IMR-90 (cell line): ENCODE measurements at regions not wholly inside any gene's neighbourhood (a gene's known extent, or its start where the extent isn't known, plus 50 kb on each side); places are given as distances from the start of the nearest gene placed in this dataset.
A peak's percentile ranks its signal among the peaks of the same experiment; 100 is the strongest.

ENCODE experiments used
- ATAC-seq: fragments of 200-7000 bp; cut with Tn5 transposase; 2 replicates; pipeline ENCODE4 v1.9.1; 2020; ENCODE audit warnings: low read depth, mild to moderate bottlenecking, moderate library complexity
- BruUV-seq: library from RNA; stranded (reverse); fragments of 400-500 nt; replicated peaks from 2 replicates; lab custom pipeline; 2021; lab: Mats Ljungman, UMichigan
- CTCF ChIA-PET: fragments of 300-600 bp; formaldehyde crosslinking; extraction: SDS; loops from one replicate; lab custom pipeline; 2021; ENCODE audit warnings: antibody characterized with exemption; lab: Yijun Ruan, JAX
- POLR2A ChIA-PET: fragments of 300-600 bp; sonication (Branson Sonifier 250); formaldehyde crosslinking; loops from one replicate; lab custom pipeline; 2022; ENCODE audit warnings: antibody characterized with exemption; ENCODE audit not compliant: unreplicated experiment; lab: Charles Lee
- DNase-seq: peaks from one replicate; pipeline ENCODE4 v3.0.0; 2013
- H2AFZ ChIP-seq: replicated peaks from 2 replicates; pipeline ENCODE3; 2013; ENCODE audit warnings: low read length, mild to moderate bottlenecking; ENCODE audit not compliant: poor library complexity
- H2AK5ac ChIP-seq: 2 replicates; pipeline ENCODE4 v1.6.1; 2013; ENCODE audit warnings: low read depth, low read length, inconsistent platforms
- H2AK9ac ChIP-seq: replicated peaks from 2 replicates; pipeline ENCODE3; 2013; ENCODE audit warnings: mild to moderate bottlenecking, low read depth, low read length, moderate library complexity; ENCODE audit not compliant: poor library complexity
- H2BK120ac ChIP-seq: 2 replicates; pipeline ENCODE4 v1.6.1; 2013; ENCODE audit warnings: low read depth, low read length, inconsistent platforms
- H2BK15ac ChIP-seq: 3 replicates; pipeline ENCODE4 v1.6.1; 2013; ENCODE audit warnings: low read depth, low read length, inconsistent platforms
- H2BK20ac ChIP-seq: 2 replicates; pipeline ENCODE4 v1.6.1; 2013; ENCODE audit warnings: low read depth, mild to moderate bottlenecking, inconsistent platforms, low read length, moderate library complexity
- H2BK5ac ChIP-seq: 2 replicates; pipeline ENCODE4 v1.6.1; 2013; ENCODE audit warnings: mild to moderate bottlenecking, low read depth, low read length, inconsistent platforms; ENCODE audit not compliant: poor library complexity, severe bottlenecking
- H3K14ac ChIP-seq: replicated peaks from 2 replicates; pipeline ENCODE4 v1.6.1; 2013; ENCODE audit warnings: low read depth, low read length, inconsistent platforms
- H3K18ac ChIP-seq: 2 replicates; pipeline ENCODE4 v1.6.1; 2013; ENCODE audit warnings: low read depth, low read length, control low read depth
- H3K23ac ChIP-seq: 2 replicates; pipeline ENCODE4 v1.6.1; 2013; ENCODE audit warnings: low read depth, low read length, inconsistent platforms
- H3K27ac ChIP-seq: 2 replicates; pipeline ENCODE4 v1.5.1; 2013; ENCODE audit warnings: mild to moderate bottlenecking, control low read depth, low read length; ENCODE audit not compliant: insufficient read depth
- H3K27me3 ChIP-seq: 2 replicates; pipeline ENCODE4 v1.6.1; 2013; ENCODE audit warnings: low read length; ENCODE audit not compliant: control insufficient read depth, insufficient read depth
- H3K36me3 ChIP-seq: 2 replicates; pipeline ENCODE4 v1.6.1; 2013; ENCODE audit warnings: low read length, mixed read lengths; ENCODE audit not compliant: control insufficient read depth, insufficient read depth
- H3K4ac ChIP-seq: 2 replicates; pipeline ENCODE4 v1.6.1; 2013; ENCODE audit warnings: low read depth, low read length, inconsistent platforms
- H3K4me1 ChIP-seq: 2 replicates; pipeline ENCODE4 v1.6.1; 2013; ENCODE audit warnings: low read length, mixed read lengths; ENCODE audit not compliant: control insufficient read depth, insufficient read depth
- H3K4me2 ChIP-seq: 2 replicates; pipeline ENCODE4 v1.6.1; 2013; ENCODE audit warnings: low read depth, mild to moderate bottlenecking, control low read depth, low read length, moderate library complexity
- H3K4me3 ChIP-seq: 2 replicates; pipeline ENCODE4 v1.5.1; 2013; ENCODE audit warnings: low read depth, mild to moderate bottlenecking, control low read depth, low read length, moderate library complexity; ENCODE audit not compliant: insufficient read depth
- H3K56ac ChIP-seq: 2 replicates; pipeline ENCODE4 v1.6.1; 2013; ENCODE audit warnings: low read length, inconsistent platforms; ENCODE audit not compliant: insufficient read depth; ENCODE audit errors: extremely low read depth
- H3K79me1 ChIP-seq, 2 experiments: 2 replicates each; pipeline ENCODE4 v1.6.1; 2013; ENCODE audit warnings: low read length in 2 of 2, inconsistent platforms in 1 of 2, low read depth in 1 of 2
- H3K9ac ChIP-seq: 2 replicates; pipeline ENCODE4 v1.6.1; 2013; ENCODE audit warnings: low read depth, low read length, control low read depth
- H3K9me1 ChIP-seq: 2 replicates; pipeline ENCODE4 v1.6.1; 2013; ENCODE audit warnings: low read length, inconsistent platforms; ENCODE audit not compliant: insufficient read depth
- H3K9me3 ChIP-seq: 2 replicates; pipeline ENCODE4 v1.6.1; 2013; ENCODE audit warnings: low read length; ENCODE audit not compliant: control insufficient read depth, insufficient read depth
- H4K20me1 ChIP-seq: 2 replicates; pipeline ENCODE4 v1.6.1; 2013; ENCODE audit warnings: low read length, inconsistent platforms; ENCODE audit not compliant: insufficient read depth
- H4K5ac ChIP-seq: 2 replicates; pipeline ENCODE4 v1.6.1; 2013; ENCODE audit warnings: mild to moderate bottlenecking, low read depth, low read length, control low read depth
- H4K8ac ChIP-seq, 2 experiments: 2 replicates each; pipeline ENCODE4 v1.6.1; 2013; ENCODE audit warnings: low read depth in 2 of 2, low read length in 2 of 2, control low read depth in 1 of 2, inconsistent platforms in 1 of 2
- H4K91ac ChIP-seq: 2 replicates; pipeline ENCODE4 v1.6.1; 2013; ENCODE audit warnings: low read depth, low read length, inconsistent platforms; ENCODE audit not compliant: insufficient read depth
- CEBPB ChIP-seq: IDR thresholded peaks from 2 replicates; pipeline ENCODE4 v1.6.1; 2012; ENCODE audit warnings: low read depth, low read length, improper control_type of control experiment
- CTCF ChIP-seq: conservative IDR thresholded peaks from 2 replicates; pipeline ENCODE4 v1.5.1; 2012; ENCODE audit warnings: mild to moderate bottlenecking, low read depth, low read length, improper control_type of control experiment
- WGBS, 2 experiments: methylation state at CpG; one replicate each; pipeline versions ENCODE4 v1.1.5 to v1.1.7; 2013; ENCODE audit warnings: missing lambda C conversion rate in 2 of 2; ENCODE audit not compliant: insufficient read length in 1 of 2; ENCODE audit errors: extremely low coverage in 2 of 2; 5-methylcytosine and 5-hydroxymethylcytosine counted together
- dilution Hi-C: fragments of 300-500 bp; cut with HindIII; formaldehyde crosslinking; loops from one replicate; pipeline ENCODE4 v1.14.3; 2018; ENCODE audit warnings: low sequenced_read_pairs; ENCODE audit not compliant: unreplicated experiment
- in situ Hi-C: fragments of 300-500 bp; cut with MboI; formaldehyde crosslinking; loops from 3 replicates; pipeline ENCODE4 v1.14.3; 2019; ENCODE audit warnings: low sequenced_read_pairs, inconsistent platforms, mixed read lengths
- intact Hi-C: fragments of 100-400 bp; cut with micrococcal nuclease; formaldehyde crosslinking; loops from 2 replicates; pipeline ENCODE4 v1.10.0; 2022

- ChIA-PET POLR2A (no interaction called here), CTCF (no interaction called here)
- in situ Hi-C loops = no loop called here
- Histone ChIP-seq H2BK20ac (no peak overlapping the region), H3K4me2 (no peak overlapping the region), H3K4me1 (no peaks in the 10 kb centered on the region), H3K14ac (no peak overlapping the region), H3K4me3 (no peak overlapping the region), H4K8ac (no peak overlapping the region), H2BK15ac (no peak overlapping the region), H3K23ac (no peak overlapping the region), H3K27me3 (no peaks in the 10 kb centered on the region), H2AFZ (no peak overlapping the region), H3K9me3 (peaks cover 4% of the 10 kb centered on the region), H3K79me1 (no peaks in the 10 kb centered on the region), H4K5ac (no peak overlapping the region), H3K27ac (no peak overlapping the region), H3K9me1 (no peaks in the 10 kb centered on the region), H3K36me3 (no peaks in the 10 kb centered on the region), H4K91ac (no peak overlapping the region), H3K18ac (no peak overlapping the region), H2AK5ac (no peak overlapping the region), H3K56ac (no peak overlapping the region), H2AK9ac (no peak overlapping the region), H4K20me1 (no peaks in the 10 kb centered on the region), H2BK120ac (no peak overlapping the region), H2BK5ac (no peak overlapping the region), H3K4ac (no peak overlapping the region), H3K9ac (no peak overlapping the region)
- WGBS, 2 experiments = no CpG with 5 or more reads among the region's 7 CpGs
- no TSS peak for BruUV-seq
- intact Hi-C loops = no loop called here
- dilution Hi-C loops = no loop called here
- peak; percentile 42 for TF ChIP-seq CEBPB
- no peak for TF ChIP-seq CTCF
- ATAC-seq (no peak), DNase-seq (no peak)
Measured at GRCh38 chr6:101231606-101232235, 161.8 kb upstream of the GRIK2 start.
